HepG2 (cell line): ENCODE measurements at regions not wholly inside any gene's neighbourhood (a gene's known extent, or its start where the extent isn't known, plus 50 kb on each side); places are given as distances from the start of the nearest gene placed in this dataset.

Source experiments
- ATAC-seq: fragments of 200-7000 bp; cut with Tn5 transposase; 3 replicates; pipeline ENCODE4 v1.9.1; 2020; ENCODE audit warnings: mild to moderate bottlenecking, moderate library complexity
- BruUV-seq: library from RNA; stranded (reverse); fragments of 400-500 nt; replicated peaks from 2 replicates; lab custom pipeline; 2021; lab: Mats Ljungman, UMichigan
- CTCF ChIA-PET: fragments of 300-600 bp; formaldehyde crosslinking; extraction: SDS; loops from one replicate; lab custom pipeline; 2021; ENCODE audit warnings: low total read pairs, inconsistent platforms, low intra/inter-chr PET ratio; lab: Yijun Ruan, JAX
- POLR2A ChIA-PET: fragments of 350-600 bp; sonication (Branson Sonifier 250); formaldehyde crosslinking; loops from one replicate; lab custom pipeline; 2020; ENCODE audit warnings: antibody characterized with exemption, inconsistent platforms; lab: Yijun Ruan, JAX
- DNase-seq: peaks from one replicate; pipeline ENCODE4 v3.0.0-alpha.2; 2015; ENCODE audit warnings: low spot score
- FAIRE-seq: peaks from 3 replicates; lab custom pipeline; 2011; peaks lifted over from hg19 to GRCh38; lab: Jason Lieb, UNC
- H2AFZ ChIP-seq: one replicate; pipeline ENCODE4 v1.6.1; 2011; ENCODE audit warnings: low read length, inconsistent platforms
- H3K27ac ChIP-seq: fragments of 300-600 bp; 3 replicates; pipeline ENCODE4 v1.8.0; 2011; ENCODE audit warnings: mixed run types, mild to moderate bottlenecking, mixed read lengths, low read length, inconsistent platforms; ENCODE audit not compliant: insufficient read depth; ENCODE audit errors: extremely low read length
- H3K27me3 ChIP-seq, 2 experiments: fragments of 200-600 bp in 1 of 2; 2 replicates in 1 of 2; 3 replicates in 1 of 2; pipeline versions ENCODE4 v1.6.0 to v1.8.0; 2011; ENCODE audit warnings: low read length in 2 of 2, mild to moderate bottlenecking in 2 of 2, moderate library complexity in 2 of 2, inconsistent platforms in 1 of 2; ENCODE audit not compliant: insufficient read depth in 2 of 2, control insufficient read depth in 1 of 2
- H3K36me3 ChIP-seq, 2 experiments: fragments of 200-600 bp in 1 of 2; replicated peaks in 1 of 2; 2 replicates in 1 of 2; 3 replicates in 1 of 2; pipeline versions ENCODE4 v1.5.1 to v1.8.0; 2011; ENCODE audit warnings: low read length in 2 of 2, inconsistent platforms in 1 of 2; ENCODE audit not compliant: insufficient read depth in 2 of 2, control insufficient read depth in 1 of 2
- H3K4me1 ChIP-seq: 2 replicates; pipeline ENCODE4 v1.5.1; 2012; ENCODE audit warnings: low read length, inconsistent platforms; ENCODE audit not compliant: insufficient read depth
- H3K4me2 ChIP-seq: 2 replicates; pipeline ENCODE4 v1.6.0; 2011; ENCODE audit warnings: low read depth, low read length, inconsistent platforms
- H3K4me3 ChIP-seq, 3 experiments: fragments of 200-600 bp in 1 of 3; sonication (generic), shearing (Covaris generic) in 1 of 3; replicated peaks in 1 of 3; 2 replicates each; pipeline ENCODE4 v1.5.1; 2011 to 2016; ENCODE audit warnings: low read length in 3 of 3, inconsistent platforms in 2 of 3, low read depth in 2 of 3, mild to moderate bottlenecking in 2 of 3, control low read depth in 1 of 3, mixed read lengths in 1 of 3; ENCODE audit not compliant: insufficient read depth in 1 of 3
- H3K79me2 ChIP-seq: one replicate; pipeline ENCODE4 v1.6.1; 2011; ENCODE audit warnings: low read length, inconsistent platforms; ENCODE audit not compliant: insufficient read depth
- H3K9ac ChIP-seq: 2 replicates; pipeline ENCODE4 v1.6.0; 2011; ENCODE audit warnings: mild to moderate bottlenecking, low read depth, low read length, inconsistent platforms; ENCODE audit not compliant: insufficient read depth
- H3K9me3 ChIP-seq: 2 replicates; pipeline ENCODE4 v1.5.1; 2012; ENCODE audit warnings: mild to moderate bottlenecking, low read length
- H4K20me1 ChIP-seq: 2 replicates; pipeline ENCODE4 v1.6.0; 2011; ENCODE audit warnings: inconsistent platforms, mild to moderate bottlenecking, low read length, moderate library complexity; ENCODE audit not compliant: insufficient read depth
- AGO2 ChIP-seq: fragments of 200-400 bp; formaldehyde crosslinking; optimal IDR thresholded peaks from 2 replicates; pipeline ENCODE3; 2017; ENCODE audit warnings: mild to moderate bottlenecking, low read depth, low read length, moderate library complexity
- BHLHE40 ChIP-seq: IDR thresholded peaks from 2 replicates; pipeline ENCODE4 v1.6.1; 2011; ENCODE audit warnings: low read length, improper control_type of control experiment
- CSRNP1 ChIP-seq: sonication (generic); formaldehyde crosslinking; IDR thresholded peaks from 2 replicates; pipeline ENCODE4 v1.8.1; 2023; ENCODE audit warnings: mild to moderate bottlenecking, missing genetic modification reagents
- HHEX ChIP-seq: IDR thresholded peaks from 2 replicates; pipeline ENCODE4 v1.6.1; 2016; ENCODE audit warnings: control low read depth
- HNF4A ChIP-seq: sonication (generic); formaldehyde crosslinking; IDR thresholded peaks from 2 replicates; pipeline ENCODE4 v1.4.0; 2020; ENCODE audit warnings: missing genetic modification reagents
- POGZ ChIP-seq: sonication (generic); formaldehyde crosslinking; IDR thresholded peaks from 2 replicates; pipeline ENCODE4 v1.4.0; 2020; ENCODE audit warnings: mild to moderate bottlenecking, missing genetic modification reagents
- SALL1 ChIP-seq: sonication (generic); formaldehyde crosslinking; IDR thresholded peaks from 2 replicates; pipeline ENCODE4 v1.8.0; 2022; ENCODE audit warnings: mild to moderate bottlenecking, missing genetic modification reagents
- SAP130 ChIP-seq: IDR thresholded peaks from 2 replicates; pipeline ENCODE4 v1.6.1; 2016; ENCODE audit warnings: low read depth
- ZIK1 ChIP-seq: sonication (generic); formaldehyde crosslinking; IDR thresholded peaks from 2 replicates; pipeline ENCODE4 v1.5.0; 2020; ENCODE audit warnings: mild to moderate bottlenecking, low read depth, missing genetic modification reagents, borderline replicate concordance
- ZMYM3 ChIP-seq: sonication (generic); formaldehyde crosslinking; IDR thresholded peaks from 2 replicates; pipeline ENCODE4 v1.5.1; 2020; ENCODE audit warnings: mild to moderate bottlenecking, missing genetic modification reagents
- ZNF333 ChIP-seq: sonication (generic); formaldehyde crosslinking; IDR thresholded peaks from 2 replicates; pipeline ENCODE4 v1.4.0; 2020; ENCODE audit warnings: mild to moderate bottlenecking, missing genetic modification reagents, borderline replicate concordance
- WGBS: methylation state at CpG from one replicate; pipeline ENCODE4 v1.1.6; 2017; ENCODE audit warnings: low lambda C conversion rate; 5-methylcytosine and 5-hydroxymethylcytosine counted together
- in situ Hi-C: cut with HindIII; loops from 2 replicates; pipeline ENCODE4 v1.10.0; 2017; ENCODE audit warnings: low pct_unique_long_range_greater_than_20kb; ENCODE audit not compliant: extremely low pct_ligation_motif_present
- intact Hi-C: fragments of 100-400 bp; cut with micrococcal nuclease; formaldehyde crosslinking; loops from one replicate; pipeline ENCODE4 v1.10.0; 2022; ENCODE audit not compliant: unreplicated experiment
- TF ChIP-seq, protein P1 (sequence below): sonication (generic); formaldehyde crosslinking; conservative IDR thresholded peaks from 2 replicates; pipeline ENCODE4 v1.8.0; 2022; ENCODE audit warnings: mild to moderate bottlenecking, moderate library complexity, missing genetic modification reagents
- TF ChIP-seq, protein P2 (sequence below): sonication (generic); IDR thresholded peaks from 2 replicates; pipeline ENCODE4 v1.6.1; 2016; ENCODE audit warnings: low read depth, borderline replicate concordance

DNA sequence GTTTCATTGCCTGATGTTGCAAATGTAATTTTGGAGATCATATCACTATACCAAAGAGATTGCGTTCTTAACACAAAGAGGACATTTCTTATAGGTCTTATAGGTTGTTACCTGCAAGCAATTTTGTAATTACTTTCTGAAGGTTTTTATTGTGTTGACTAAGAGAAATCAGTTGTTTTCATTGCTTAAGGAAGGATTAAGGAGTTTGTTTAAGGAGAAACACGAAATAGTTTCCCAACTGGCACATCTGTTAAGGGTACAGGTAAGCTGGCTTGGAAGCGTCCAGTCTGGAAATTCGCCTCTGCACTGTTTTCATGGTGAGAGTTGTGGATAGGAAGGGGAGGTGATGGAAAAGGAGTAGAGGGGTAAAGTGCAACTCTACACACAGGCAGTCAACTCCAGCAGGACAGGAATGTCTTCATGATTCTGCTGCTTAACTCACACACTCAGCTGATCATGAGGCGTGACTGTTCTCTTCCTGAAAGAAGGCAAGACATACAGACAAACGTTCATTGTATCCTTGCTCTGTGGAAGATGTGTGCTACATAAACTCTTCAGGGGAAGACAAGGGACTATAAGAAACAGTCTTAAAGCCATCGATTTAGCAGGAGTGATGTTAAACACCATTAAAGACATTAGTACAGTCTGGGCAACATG lies 61.4 kb upstream of the ACSL3 start (continued):
- TF ChIP-seq, protein P1, sequence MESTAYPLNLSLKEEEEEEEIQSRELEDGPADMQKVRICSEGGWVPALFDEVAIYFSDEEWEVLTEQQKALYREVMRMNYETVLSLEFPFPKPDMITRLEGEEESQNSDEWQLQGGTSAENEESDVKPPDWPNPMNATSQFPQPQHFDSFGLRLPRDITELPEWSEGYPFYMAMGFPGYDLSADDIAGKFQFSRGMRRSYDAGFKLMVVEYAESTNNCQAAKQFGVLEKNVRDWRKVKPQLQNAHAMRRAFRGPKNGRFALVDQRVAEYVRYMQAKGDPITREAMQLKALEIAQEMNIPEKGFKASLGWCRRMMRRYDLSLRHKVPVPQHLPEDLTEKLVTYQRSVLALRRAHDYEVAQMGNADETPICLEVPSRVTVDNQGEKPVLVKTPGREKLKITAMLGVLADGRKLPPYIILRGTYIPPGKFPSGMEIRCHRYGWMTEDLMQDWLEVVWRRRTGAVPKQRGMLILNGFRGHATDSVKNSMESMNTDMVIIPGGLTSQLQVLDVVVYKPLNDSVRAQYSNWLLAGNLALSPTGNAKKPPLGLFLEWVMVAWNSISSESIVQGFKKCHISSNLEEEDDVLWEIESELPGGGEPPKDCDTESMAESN (CRISPR knock-in tag): no peak
- TF ChIP-seq, protein P2, sequence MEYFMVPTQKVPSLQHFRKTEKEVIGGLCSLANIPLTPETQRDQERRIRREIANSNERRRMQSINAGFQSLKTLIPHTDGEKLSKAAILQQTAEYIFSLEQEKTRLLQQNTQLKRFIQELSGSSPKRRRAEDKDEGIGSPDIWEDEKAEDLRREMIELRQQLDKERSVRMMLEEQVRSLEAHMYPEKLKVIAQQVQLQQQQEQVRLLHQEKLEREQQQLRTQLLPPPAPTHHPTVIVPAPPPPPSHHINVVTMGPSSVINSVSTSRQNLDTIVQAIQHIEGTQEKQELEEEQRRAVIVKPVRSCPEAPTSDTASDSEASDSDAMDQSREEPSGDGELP: peak; percentile 72; the same call in 1 of the 2 replicates
- no peak for TF ChIP-seq AGO2
- peak; percentile 11; the same call in 1 of the 2 replicates for TF ChIP-seq SAP130 (CRISPR knock-in tag)
- peak; percentile 38; the same call in 1 of the 2 replicates for TF ChIP-seq HHEX
- TF ChIP-seq HNF4A (CRISPR knock-in tag): peak; percentile 61
- 0 out of 2 replicates have a peak, but pooled peaks have one; percentile 35 for TF ChIP-seq POGZ (CRISPR knock-in tag)
- TF ChIP-seq ZMYM3: no peak
- TF ChIP-seq BHLHE40: no peak

DNA sequence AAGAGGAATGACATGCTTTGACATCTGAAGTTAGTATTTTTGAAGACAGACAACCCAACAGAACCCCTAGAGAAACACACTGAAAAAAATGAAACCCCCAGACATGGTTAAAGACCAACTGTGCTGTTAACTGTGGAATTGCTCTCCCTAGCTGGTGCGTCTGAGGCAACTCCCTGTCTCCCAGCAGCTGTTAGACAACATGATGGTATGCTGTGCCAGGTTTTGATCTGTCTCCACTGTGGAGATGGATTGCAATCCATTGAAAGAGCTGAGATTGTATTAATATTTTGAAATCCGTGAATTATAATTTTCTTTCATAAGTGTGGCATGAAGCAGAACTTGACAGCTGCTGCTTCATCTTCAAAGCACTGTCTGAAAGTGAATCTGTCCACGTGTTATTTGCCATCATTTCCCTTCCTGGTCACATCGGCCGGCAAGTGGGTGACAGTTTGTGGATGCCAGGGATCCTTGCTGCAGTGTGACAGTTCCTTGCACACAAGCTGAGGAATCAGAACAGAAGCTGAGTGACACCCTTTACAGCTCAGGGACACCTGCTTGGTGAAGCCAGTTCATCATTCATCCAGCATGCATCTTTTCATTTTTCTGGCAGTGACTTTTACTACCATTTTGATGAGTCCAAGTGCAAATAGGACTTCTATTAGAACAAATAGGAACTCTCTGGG lies 58.2 kb upstream of the ACSL3 start:
- TF ChIP-seq ZIK1 (CRISPR knock-in tag) (no peak), SALL1 (peak; percentile 23; the same call in 1 of the 2 replicates), CSRNP1 (CRISPR knock-in tag) (no peak), ZNF333 (CRISPR knock-in tag) (no peak)
- Histone ChIP-seq H3K27ac (no peak overlapping the region), H2AFZ (no peak overlapping the region), H3K79me2 (peaks cover 13% of the 10 kb centered on the region), H3K9me3 (no peaks in the 10 kb centered on the region), H3K9ac (no peak overlapping the region), H3K4me2 (no peak overlapping the region), H3K4me1 (peaks cover 73% of the 10 kb centered on the region), H4K20me1 (no peaks in the 10 kb centered on the region), H3K4me3 (no peak overlapping the region), H3K36me3 (no peaks in the 10 kb centered on the region), H3K27me3 (no peaks in the 10 kb centered on the region)
- FAIRE-seq (no peak), ATAC-seq (no peak), DNase-seq (no peak)
- in situ Hi-C loops: no loop called here
- POLR2A ChIA-PET: interaction anchor here (0.9 kb wide), 1 partner anchor 93 kb away, joined by 3 read pairs; no protein-coding TSS in a partner anchor
- no TSS peak for BruUV-seq
- 87% methylated on average over 5 of the region's 5 CpGs for WGBS
- CTCF ChIA-PET: no interaction called here
- intact Hi-C loops: no loop called here
